H1 (cell line): ENCODE measurements at regions not wholly inside any gene's neighbourhood (a gene's known extent, or its start where the extent isn't known, plus 50 kb on each side); places are given as distances from the start of the nearest gene placed in this dataset.

Experiments
- CTCF ChIA-PET: fragments of 300-600 bp; sonication (Branson Sonifier 250); formaldehyde crosslinking; loops from one replicate; lab custom pipeline; 2021; ENCODE audit not compliant: partially characterized antibody; lab: Charles Lee
- POLR2A ChIA-PET: fragments of 300-600 bp; sonication (Branson Sonifier 250); formaldehyde crosslinking; loops from one replicate; lab custom pipeline; 2021; ENCODE audit warnings: inconsistent platforms; ENCODE audit not compliant: partially characterized antibody; lab: Charles Lee
- DNase-seq, 2 experiments: peaks; one replicate each; pipeline versions ENCODE4 v3.0.0 to v3.0.0-alpha.2; 2010 to 2022; ENCODE audit warnings: low spot score in 2 of 2, low read depth in 1 of 2, mixed read lengths in 1 of 2
- FAIRE-seq: peaks from 2 replicates; lab custom pipeline; 2011; peaks lifted over from hg19 to GRCh38; lab: Jason Lieb, UNC
- H2AFZ ChIP-seq: 2 replicates; pipeline ENCODE4 v1.8.1; 2012; ENCODE audit warnings: low read length, inconsistent platforms
- H2AK5ac ChIP-seq: 2 replicates; pipeline ENCODE4 v1.6.1; 2013; ENCODE audit warnings: low read depth, low read length
- H2BK120ac ChIP-seq: replicated peaks from 2 replicates; pipeline ENCODE3; 2013; ENCODE audit warnings: low read depth, low read length, inconsistent platforms
- H2BK12ac ChIP-seq: 2 replicates; pipeline ENCODE4 v1.6.1; 2013; ENCODE audit warnings: low read depth, low read length
- H2BK15ac ChIP-seq: 2 replicates; pipeline ENCODE4 v1.6.1; 2013; ENCODE audit warnings: low read length
- H2BK20ac ChIP-seq: 2 replicates; pipeline ENCODE4 v1.6.1; 2013; ENCODE audit warnings: low read length
- H2BK5ac ChIP-seq: 2 replicates; pipeline ENCODE4 v1.6.1; 2013; ENCODE audit warnings: low read depth, low read length
- H3K14ac ChIP-seq: 2 replicates; pipeline ENCODE4 v1.6.1; 2013; ENCODE audit warnings: inconsistent platforms; ENCODE audit not compliant: insufficient read length
- H3K18ac ChIP-seq: 2 replicates; pipeline ENCODE4 v1.6.1; 2013; ENCODE audit warnings: low read length; ENCODE audit errors: extremely low read depth
- H3K23ac ChIP-seq: 2 replicates; pipeline ENCODE4 v1.6.1; 2013; ENCODE audit warnings: inconsistent platforms; ENCODE audit not compliant: insufficient read length
- H3K23me2 ChIP-seq: 2 replicates; pipeline ENCODE4 v1.6.1; 2013; ENCODE audit warnings: low read depth, low read length
- H3K27ac ChIP-seq: 2 replicates; pipeline ENCODE4 v1.6.1; 2011; ENCODE audit warnings: low read depth, low read length, inconsistent platforms
- H3K27me3 ChIP-seq, 4 experiments: replicated peaks in 1 of 4; 1 replicate in 1 of 4; 2 replicates in 3 of 4; pipeline versions ENCODE4 v1.6.1 to v1.8.1; 2011 to 2013; ENCODE audit warnings: low read length in 3 of 4, mild to moderate bottlenecking in 3 of 4, inconsistent platforms in 2 of 4, mixed read lengths in 2 of 4, moderate library complexity in 1 of 4; ENCODE audit not compliant: control insufficient read depth in 3 of 4, insufficient read depth in 3 of 4; ENCODE audit errors: extremely low read depth in 1 of 4
- H3K36me3 ChIP-seq, 4 experiments: 2 replicates each; pipeline versions ENCODE4 v1.6.1 to v1.8.1; 2011 to 2013; ENCODE audit warnings: mild to moderate bottlenecking in 4 of 4, low read length in 3 of 4, moderate library complexity in 2 of 4, control low read depth in 1 of 4, inconsistent platforms in 1 of 4; ENCODE audit not compliant: insufficient read depth in 4 of 4, control insufficient read depth in 2 of 4
- H3K4ac ChIP-seq: replicated peaks from 2 replicates; pipeline ENCODE3; 2013; ENCODE audit warnings: low read length, low read depth, mixed read lengths, inconsistent platforms; ENCODE audit not compliant: insufficient read length
- H3K4me1 ChIP-seq, 4 experiments: replicated peaks in 1 of 4; 1 replicate in 1 of 4; 2 replicates in 3 of 4; pipeline versions ENCODE4 v1.6.1 to v1.8.1; 2011 to 2013; ENCODE audit warnings: low read length in 3 of 4, inconsistent platforms in 2 of 4, mixed read lengths in 1 of 4; ENCODE audit not compliant: insufficient read depth in 4 of 4, control insufficient read depth in 3 of 4
- H3K4me2 ChIP-seq, 2 experiments: 2 replicates each; pipeline versions ENCODE4 v1.6.1 to v1.8.1; 2011 to 2013; ENCODE audit warnings: low read depth in 2 of 2, low read length in 2 of 2, control low read depth in 1 of 2, inconsistent platforms in 1 of 2, mild to moderate bottlenecking in 1 of 2; ENCODE audit not compliant: insufficient read depth in 1 of 2
- H3K4me3 ChIP-seq, 4 experiments: fragments of 200-600, 300-600 bp in 1 of 4; sonication (generic), shearing (Covaris generic), sonication (Bioruptor Twin) in 1 of 4; 2 replicates each; pipeline versions ENCODE4 v1.5.1 to v1.8.1; 2011 to 2016; ENCODE audit warnings: low read length in 4 of 4, low read depth in 3 of 4, control low read depth in 2 of 4, inconsistent platforms in 2 of 4, mild to moderate bottlenecking in 2 of 4, mixed read lengths in 1 of 4, moderate library complexity in 1 of 4; ENCODE audit not compliant: insufficient read depth in 2 of 4; ENCODE audit errors: extremely low read depth in 1 of 4
- H3K56ac ChIP-seq: replicated peaks from 2 replicates; pipeline ENCODE3; 2013; ENCODE audit warnings: low read depth, mild to moderate bottlenecking, mixed read lengths, low read length, inconsistent platforms; ENCODE audit not compliant: insufficient read length
- H3K79me1 ChIP-seq: 2 replicates; pipeline ENCODE4 v1.6.1; 2013; ENCODE audit warnings: low read depth, low read length, control low read depth
- H3K79me2 ChIP-seq, 2 experiments: 2 replicates each; pipeline versions ENCODE4 v1.6.1 to v1.8.1; 2012 to 2013; ENCODE audit warnings: low read length in 2 of 2, mild to moderate bottlenecking in 2 of 2, inconsistent platforms in 1 of 2; ENCODE audit not compliant: insufficient read depth in 2 of 2, control insufficient read depth in 1 of 2
- H3K9ac ChIP-seq, 4 experiments: replicated peaks in 1 of 4; 1 replicate in 1 of 4; 2 replicates in 3 of 4; pipeline versions ENCODE4 v1.6.1 to v1.8.1; 2011 to 2013; ENCODE audit warnings: low read depth in 3 of 4, low read length in 3 of 4, control low read depth in 2 of 4, mild to moderate bottlenecking in 2 of 4, moderate library complexity in 2 of 4, inconsistent platforms in 1 of 4; ENCODE audit errors: extremely low read depth in 1 of 4
- H3K9me3 ChIP-seq, 2 experiments: 2 replicates each; pipeline versions ENCODE4 v1.6.1 to v1.8.1; 2012 to 2013; ENCODE audit warnings: mild to moderate bottlenecking in 2 of 2, moderate library complexity in 2 of 2, control low read depth in 1 of 2, inconsistent platforms in 1 of 2, low read depth in 1 of 2, low read length in 1 of 2, mixed read lengths in 1 of 2; ENCODE audit not compliant: insufficient read depth in 2 of 2
- H4K20me1 ChIP-seq, 2 experiments: replicated peaks in 1 of 2; 2 replicates each; pipeline versions ENCODE3 to v1.8.1; 2011 to 2013; ENCODE audit warnings: inconsistent platforms in 2 of 2, low read length in 2 of 2, mild to moderate bottlenecking in 1 of 2; ENCODE audit not compliant: insufficient read depth in 2 of 2, control insufficient read depth in 1 of 2
- H4K5ac ChIP-seq: 2 replicates; pipeline ENCODE4 v1.6.1; 2013; ENCODE audit warnings: low read length, low read depth, mixed read lengths, inconsistent platforms; ENCODE audit not compliant: insufficient read length
- H4K8ac ChIP-seq: 2 replicates; pipeline ENCODE4 v1.8.0; 2013; ENCODE audit warnings: mild to moderate bottlenecking, moderate library complexity, low read length, inconsistent platforms; ENCODE audit not compliant: insufficient read depth; ENCODE audit errors: extremely low read depth
- H4K91ac ChIP-seq: replicated peaks from 2 replicates; pipeline ENCODE3; 2013; ENCODE audit warnings: low read length, mixed read lengths, inconsistent platforms; ENCODE audit not compliant: insufficient read length
- CBX5 ChIP-seq: fragments of 300-800, 300-1000 bp; sonication (generic); IDR thresholded peaks from 2 replicates; pipeline ENCODE4 v1.7.1; 2016; ENCODE audit warnings: antibody characterized with exemption, low read length, low read depth
- CBX8 ChIP-seq: fragments of 300-800, 300-1000 bp; sonication (generic); IDR thresholded peaks from 2 replicates; pipeline ENCODE4 v1.7.1; 2016; ENCODE audit warnings: low read depth, low read length, borderline replicate concordance
- CHD1 ChIP-seq: IDR thresholded peaks from 2 replicates; pipeline ENCODE4 v1.6.1; 2012; ENCODE audit warnings: low read depth, low read length, improper control_type of control experiment
- CHD2 ChIP-seq: IDR thresholded peaks from 2 replicates; pipeline ENCODE4 v1.6.1; 2012; ENCODE audit warnings: low read length, improper control_type of control experiment
- FOSL1 ChIP-seq: IDR thresholded peaks from 2 replicates; pipeline ENCODE4 v1.6.1; 2011; ENCODE audit warnings: mild to moderate bottlenecking, low read depth, low read length, moderate library complexity; ENCODE audit not compliant: insufficient read depth
- GABPA ChIP-seq: IDR thresholded peaks from 2 replicates; pipeline ENCODE4 v1.6.1; 2011; ENCODE audit warnings: mild to moderate bottlenecking, low read length, moderate library complexity, borderline replicate concordance; ENCODE audit not compliant: insufficient read depth
- RXRA ChIP-seq: IDR thresholded peaks from 2 replicates; pipeline ENCODE4 v1.6.1; 2011; ENCODE audit warnings: low read depth, mild to moderate bottlenecking, low read length, moderate library complexity; ENCODE audit not compliant: insufficient read depth
- TAF1 ChIP-seq: IDR thresholded peaks from 2 replicates; pipeline ENCODE4 v1.6.1; 2011; ENCODE audit warnings: mild to moderate bottlenecking, low read depth, low read length
- TAF7 ChIP-seq: optimal IDR thresholded peaks from 2 replicates; pipeline ENCODE3; 2011; ENCODE audit warnings: low read depth, mild to moderate bottlenecking, inconsistent platforms, low read length, moderate library complexity, borderline replicate concordance
- ZNF274 ChIP-seq: IDR thresholded peaks from 2 replicates; pipeline ENCODE4 v1.7.0; 2012; ENCODE audit warnings: low read length, borderline replicate concordance; ENCODE audit errors: extremely low read depth
- WGBS, 2 experiments: shearing (Covaris generic) in 1 of 2; methylation state at CpG; one replicate each; pipeline versions ENCODE4 v1.1.6 to v1.1.7; 2013 to 2015; ENCODE audit warnings: low lambda C conversion rate in 2 of 2, mixed read lengths in 2 of 2, inconsistent platforms in 1 of 2, low coverage in 1 of 2, missing lambda C conversion rate in 1 of 2; ENCODE audit not compliant: insufficient replicate concordance in 2 of 2, insufficient coverage in 1 of 2, insufficient read length in 1 of 2; ENCODE audit errors: extremely low coverage in 1 of 2, missing lambda C conversion rate in 1 of 2; 5-methylcytosine and 5-hydroxymethylcytosine counted together
- TF ChIP-seq, protein P1 (sequence below), 3 experiments: IDR thresholded peaks; 1 replicate in 2 of 3; 2 replicates in 1 of 3; pipeline versions ENCODE4 v1.5.1 to v1.6.1; 2011; ENCODE audit warnings: low read length in 3 of 3, mild to moderate bottlenecking in 3 of 3, inconsistent platforms in 2 of 3, low read depth in 1 of 3, moderate library complexity in 1 of 3; ENCODE audit not compliant: insufficient read depth in 1 of 3; ENCODE audit errors: control extremely low read depth in 1 of 3
- TF ChIP-seq, protein P2 (sequence below): IDR thresholded peaks from 2 replicates; pipeline ENCODE4 v1.6.1; 2012; ENCODE audit warnings: inconsistent platforms

DNA sequence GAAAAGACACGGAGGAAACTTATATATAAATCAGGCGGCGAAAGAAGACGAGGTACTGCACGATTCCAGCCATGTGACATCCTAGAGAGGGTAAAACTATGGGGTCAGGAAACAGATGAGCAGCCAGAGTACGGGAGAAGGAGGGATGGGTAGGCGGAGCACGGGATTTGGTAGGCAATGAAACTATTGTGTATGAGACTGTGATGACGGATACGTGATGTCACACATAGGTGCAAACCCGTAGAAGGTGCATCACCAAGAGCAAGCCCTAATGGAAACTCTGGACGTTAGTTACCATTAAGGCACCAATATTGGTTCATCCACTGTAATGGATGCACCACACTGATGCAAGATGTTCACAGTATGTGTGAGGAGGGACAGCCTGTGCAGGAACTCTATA, 93.8 kb upstream of the MGMT start:
- no peaks in the 10 kb centered on the region for H3K79me2 ChIP-seq
- no peak overlapping the region for H4K91ac ChIP-seq
- DNase-seq (no peak), FAIRE-seq (no peak)
- H3K36me3 ChIP-seq, result no peaks in the 10 kb centered on the region
- H4K20me1 ChIP-seq, result no peaks in the 10 kb centered on the region
- H3K18ac ChIP-seq, result no peak overlapping the region
- no peak overlapping the region for H3K4ac ChIP-seq
- H3K23ac ChIP-seq, result no peak overlapping the region
- no peak overlapping the region for H3K9ac ChIP-seq
- no peak overlapping the region for H3K4me2 ChIP-seq
- ChIA-PET CTCF (no interaction called here), POLR2A (no interaction called here)
- 89% methylated on average over 12 of the region's 12 CpGs; no CpG with 5 or more reads in 1 of the 2 experiments for WGBS, 2 experiments
- no peak overlapping the region for H4K5ac ChIP-seq
- H2BK12ac ChIP-seq, result no peak overlapping the region
- no peak overlapping the region; the same call in 1 of the 2 replicates for H2BK5ac ChIP-seq
- H2BK20ac ChIP-seq, result no peak overlapping the region
- H3K27me3 ChIP-seq, result no peaks in the 10 kb centered on the region
- no peak overlapping the region for H2BK120ac ChIP-seq
- no peak overlapping the region for H2BK15ac ChIP-seq
- H3K79me1 ChIP-seq, result no peaks in the 10 kb centered on the region
- no peak overlapping the region for H2AFZ ChIP-seq
- H3K56ac ChIP-seq, result no peak overlapping the region
- no peaks in the 10 kb centered on the region for H3K23me2 ChIP-seq
- H3K4me1 ChIP-seq, result no peaks in the 10 kb centered on the region
- no peak overlapping the region for H4K8ac ChIP-seq
- no peaks in the 10 kb centered on the region for H3K9me3 ChIP-seq
- no peak overlapping the region for H2AK5ac ChIP-seq
- no peak overlapping the region for H3K27ac ChIP-seq
- no peak overlapping the region for H3K4me3 ChIP-seq
- H3K14ac ChIP-seq, result no peak overlapping the region
- no peak for TF ChIP-seq GABPA
- no peak for TF ChIP-seq ZNF274
- no peak for TF ChIP-seq TAF7
- no peak for TF ChIP-seq CBX5
- TF ChIP-seq RXRA, result no peak
- TF ChIP-seq, protein P1, sequence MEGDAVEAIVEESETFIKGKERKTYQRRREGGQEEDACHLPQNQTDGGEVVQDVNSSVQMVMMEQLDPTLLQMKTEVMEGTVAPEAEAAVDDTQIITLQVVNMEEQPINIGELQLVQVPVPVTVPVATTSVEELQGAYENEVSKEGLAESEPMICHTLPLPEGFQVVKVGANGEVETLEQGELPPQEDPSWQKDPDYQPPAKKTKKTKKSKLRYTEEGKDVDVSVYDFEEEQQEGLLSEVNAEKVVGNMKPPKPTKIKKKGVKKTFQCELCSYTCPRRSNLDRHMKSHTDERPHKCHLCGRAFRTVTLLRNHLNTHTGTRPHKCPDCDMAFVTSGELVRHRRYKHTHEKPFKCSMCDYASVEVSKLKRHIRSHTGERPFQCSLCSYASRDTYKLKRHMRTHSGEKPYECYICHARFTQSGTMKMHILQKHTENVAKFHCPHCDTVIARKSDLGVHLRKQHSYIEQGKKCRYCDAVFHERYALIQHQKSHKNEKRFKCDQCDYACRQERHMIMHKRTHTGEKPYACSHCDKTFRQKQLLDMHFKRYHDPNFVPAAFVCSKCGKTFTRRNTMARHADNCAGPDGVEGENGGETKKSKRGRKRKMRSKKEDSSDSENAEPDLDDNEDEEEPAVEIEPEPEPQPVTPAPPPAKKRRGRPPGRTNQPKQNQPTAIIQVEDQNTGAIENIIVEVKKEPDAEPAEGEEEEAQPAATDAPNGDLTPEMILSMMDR (IDR thresholded peaks at IDR 0.05; ENCODE audit: control extremely low read depth in 1 of 3, insufficient read depth in 1 of 3, low read depth in 1 of 3, low read length in 3 of 3), result no peak
- TF ChIP-seq CHD1, result no peak
- TF ChIP-seq, protein P2, sequence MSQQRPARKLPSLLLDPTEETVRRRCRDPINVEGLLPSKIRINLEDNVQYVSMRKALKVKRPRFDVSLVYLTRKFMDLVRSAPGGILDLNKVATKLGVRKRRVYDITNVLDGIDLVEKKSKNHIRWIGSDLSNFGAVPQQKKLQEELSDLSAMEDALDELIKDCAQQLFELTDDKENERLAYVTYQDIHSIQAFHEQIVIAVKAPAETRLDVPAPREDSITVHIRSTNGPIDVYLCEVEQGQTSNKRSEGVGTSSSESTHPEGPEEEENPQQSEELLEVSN, result no peak
- TF ChIP-seq FOSL1, result no peak
- TF ChIP-seq CBX8, result no peak
- no peak for TF ChIP-seq CHD2
- TF ChIP-seq TAF1, result no peak
